Activated CD4-positive, alpha-beta T cell treated with anti-CD3 and anti-CD28 coated beads for 36 hours (primary cell): ENCODE measurements at regions not wholly inside any gene's neighbourhood (a gene's known extent, or its start where the extent isn't known, plus 50 kb on each side); places are given as distances from the start of the nearest gene placed in this dataset.

Source experiments
- ATAC-seq: fragments of 200-7000 bp; cut with Tn5 transposase; one replicate; pipeline ENCODE4 v1.10.0; 2021; ENCODE audit warnings: mild to moderate bottlenecking, moderate library complexity
- CTCF ChIA-PET: fragments of 350-600 bp; sonication (Branson Sonifier 250); formaldehyde crosslinking; loops from one replicate; lab custom pipeline; 2021; ENCODE audit warnings: antibody characterized with exemption; lab: Charles Lee
- POLR2A ChIA-PET: fragments of 350-600 bp; sonication (Branson Sonifier 250); formaldehyde crosslinking; loops from one replicate; lab custom pipeline; 2021; ENCODE audit warnings: antibody characterized with exemption, inconsistent platforms; lab: Charles Lee
- DNase-seq: peaks from one replicate; pipeline ENCODE4 v3.0.0-alpha.2; 2020
- H3K27ac Mint-ChIP-seq: one replicate; pipeline ENCODE4 v1.8.0; 2021; ENCODE audit warnings: mixed read lengths
- H3K27me3 Mint-ChIP-seq: one replicate; pipeline ENCODE4 v1.8.0; 2021; ENCODE audit warnings: mixed read lengths
- H3K36me3 Mint-ChIP-seq: one replicate; pipeline ENCODE4 v1.8.0; 2021; ENCODE audit warnings: low read depth, mixed read lengths
- H3K4me1 Mint-ChIP-seq: one replicate; pipeline ENCODE4 v1.8.0; 2021; ENCODE audit warnings: mixed read lengths
- H3K4me3 Mint-ChIP-seq: one replicate; pipeline ENCODE4 v1.8.0; 2021; ENCODE audit warnings: mild to moderate bottlenecking, moderate library complexity, mixed read lengths
- H3K9me3 Mint-ChIP-seq: one replicate; pipeline ENCODE4 v1.8.0; 2021; ENCODE audit warnings: low read depth, mixed read lengths
- intact Hi-C, 2 experiments: fragments of 100-400 bp; cut with DNase I in 1 of 2; cut with micrococcal nuclease in 1 of 2; formaldehyde crosslinking; loops; one replicate each; pipeline versions ENCODE4 v1.14.2 to v1.15.1; 2022 to 2024; cut with DNase I, micrococcal nuclease

GRCh38 chr9:16102154-16102553 is 549.3 kb downstream of the CCDC171 start:
- Mint-ChIP-seq H3K27ac (no peak overlapping the region), H3K4me1 (no peaks in the 10 kb centered on the region), H3K9me3 (no peaks in the 10 kb centered on the region), H3K36me3 (no peaks in the 10 kb centered on the region), H3K4me3 (no peak overlapping the region), H3K27me3 (no peaks in the 10 kb centered on the region)
- POLR2A ChIA-PET: no interaction called here
- CTCF ChIA-PET: interaction anchor here (1.2 kb wide), 1 partner anchor 8 kb away, joined by 3 read pairs; no protein-coding TSS in a partner anchor
- intact Hi-C loops: no loop called here
- DNase-seq (no peak), ATAC-seq (no peak)

DNA sequence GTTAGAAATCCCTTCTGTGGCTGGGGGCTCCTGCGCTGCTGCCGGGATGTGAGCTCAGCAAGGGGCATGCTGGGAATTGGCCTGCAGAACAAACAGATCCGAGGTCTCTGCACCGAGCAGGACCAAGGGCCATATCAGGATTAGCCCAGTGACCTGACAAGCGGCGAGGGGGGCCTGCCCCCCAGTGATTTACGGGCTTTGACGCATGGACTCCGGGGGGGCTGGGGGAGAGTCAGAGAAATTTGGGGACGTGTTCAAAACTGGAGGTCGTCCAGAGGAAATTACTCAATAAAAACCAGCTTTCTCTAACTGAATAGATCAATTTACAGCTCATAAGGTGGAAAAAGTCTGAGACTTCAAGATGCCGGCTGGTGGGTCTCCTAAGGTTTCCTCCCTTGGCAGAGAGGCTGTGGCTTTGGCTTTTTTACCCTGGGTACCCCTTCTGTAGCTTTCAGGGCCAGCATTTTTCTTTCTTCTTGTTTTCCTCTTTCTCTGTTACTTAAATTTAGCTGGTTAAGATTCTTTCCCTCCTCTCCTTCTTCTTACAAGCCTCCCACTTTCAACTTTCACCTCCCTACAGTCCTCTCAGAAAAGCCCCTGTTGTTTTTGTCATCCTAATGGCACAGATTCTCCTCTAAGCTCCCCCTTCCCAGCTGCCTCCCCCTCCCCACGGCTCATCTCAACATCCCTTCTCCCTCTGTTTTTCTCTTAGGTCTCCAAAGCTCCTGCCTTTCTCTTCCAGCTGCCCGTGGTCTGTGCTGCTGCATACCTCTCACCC is 551.0 kb downstream of the CCDC171 start:
- no peak for ATAC-seq
- H3K9me3 Mint-ChIP-seq: no peaks in the 10 kb centered on the region
- intact Hi-C loops: no loop called here
- H3K27me3 Mint-ChIP-seq: no peaks in the 10 kb centered on the region
- POLR2A ChIA-PET: no interaction called here
- H3K4me1 Mint-ChIP-seq: no peaks in the 10 kb centered on the region
- no peak for DNase-seq
- no peak overlapping the region for H3K4me3 Mint-ChIP-seq
- CTCF ChIA-PET: interaction anchor here (0.6 kb wide), 1 partner anchor 107 kb away, joined by 3 read pairs; no protein-coding TSS in a partner anchor
- no peak overlapping the region for H3K27ac Mint-ChIP-seq
- H3K36me3 Mint-ChIP-seq: no peaks in the 10 kb centered on the region

DNA sequence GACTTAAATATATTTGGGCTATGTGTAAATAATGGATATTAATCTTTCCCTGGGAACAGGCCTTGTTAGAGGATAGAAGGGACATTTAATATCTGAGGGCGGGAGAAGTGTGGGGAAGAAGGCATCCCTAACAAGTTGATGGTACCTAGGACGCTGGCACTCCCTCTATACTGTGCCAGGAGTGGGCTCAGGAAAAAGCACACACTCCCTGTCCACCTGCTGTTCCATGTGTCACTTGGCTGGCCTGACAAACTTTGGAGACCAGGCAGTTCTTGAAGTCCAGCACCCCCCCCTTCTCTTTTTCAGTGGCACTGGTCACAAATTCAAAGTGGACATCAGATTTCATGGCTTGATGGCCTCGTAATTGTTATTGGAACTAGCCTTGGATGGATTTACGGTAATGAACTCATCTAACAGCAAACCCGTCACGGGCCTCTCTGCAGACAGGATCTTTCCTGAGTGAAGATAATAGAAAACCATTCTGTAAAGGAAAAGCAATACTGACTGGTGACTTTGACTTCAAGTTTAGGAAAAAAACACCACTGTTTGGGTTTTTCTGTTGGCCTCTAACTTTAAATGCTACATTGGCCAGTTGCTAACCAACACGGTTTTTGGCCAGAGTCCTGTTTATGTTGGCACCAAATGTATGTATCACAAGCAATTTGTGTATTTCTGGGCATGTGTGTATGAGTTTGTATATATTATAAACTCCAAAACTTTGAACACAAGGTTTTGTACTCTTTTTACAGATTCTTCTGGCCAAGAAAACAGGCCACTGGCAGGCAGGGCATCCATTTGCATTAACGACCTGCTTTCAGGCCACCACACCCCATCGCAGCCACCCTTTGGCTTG is 552.6 kb downstream of the CCDC171 start:
- no peak overlapping the region for H3K4me3 Mint-ChIP-seq
- intact Hi-C loops: no loop called here

DNA sequence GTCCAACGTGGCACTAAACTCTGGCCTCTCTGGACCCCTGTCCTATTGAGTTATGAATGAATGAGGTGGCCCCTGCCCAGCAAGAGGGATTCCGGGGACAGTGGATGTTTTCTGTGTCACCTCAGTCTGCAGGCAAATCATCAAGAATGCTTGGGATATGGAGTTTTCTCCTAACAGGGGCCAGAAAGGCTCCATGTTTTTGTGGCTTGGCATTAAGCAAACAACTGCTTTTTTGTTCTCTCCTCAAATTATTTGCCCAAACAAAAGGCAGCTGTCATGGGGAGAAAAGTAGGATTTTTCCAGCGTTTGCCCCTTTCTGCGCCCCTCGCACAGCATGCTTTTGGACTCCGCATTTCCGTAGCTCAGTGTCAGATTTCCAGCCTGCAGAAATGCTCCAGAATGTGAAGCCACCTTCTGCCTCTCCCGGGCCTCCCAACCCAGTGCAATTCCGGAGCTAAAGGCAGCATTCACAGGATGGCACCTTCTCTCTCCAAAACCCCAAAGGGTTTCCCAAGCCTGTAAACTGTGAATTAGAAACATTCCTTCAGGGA is 553.3 kb downstream of the CCDC171 start:
- intact Hi-C loops: no loop called here
- DNase-seq (no peak), ATAC-seq (no peak)
- Mint-ChIP-seq H3K27ac (no peak overlapping the region), H3K4me1 (no peaks in the 10 kb centered on the region), H3K27me3 (no peaks in the 10 kb centered on the region), H3K9me3 (no peaks in the 10 kb centered on the region), H3K4me3 (no peak overlapping the region), H3K36me3 (no peaks in the 10 kb centered on the region)
- ChIA-PET CTCF (no interaction called here), POLR2A (no interaction called here)

More for the DNA sequence above, 552.6 kb downstream of the CCDC171 start:
- no peak for DNase-seq
- Mint-ChIP-seq H3K9me3 (no peaks in the 10 kb centered on the region), H3K27me3 (no peaks in the 10 kb centered on the region), H3K4me1 (no peaks in the 10 kb centered on the region), H3K27ac (no peak overlapping the region), H3K36me3 (no peaks in the 10 kb centered on the region)
- ATAC-seq: no peak
- ChIA-PET CTCF (no interaction called here), POLR2A (no interaction called here)

GRCh38 chr9:16112116-16112515 is 559.3 kb downstream of the CCDC171 start:
- Mint-ChIP-seq H3K9me3 (peaks cover 2% of the 10 kb centered on the region), H3K27me3 (peaks cover 2% of the 10 kb centered on the region), H3K27ac (no peak overlapping the region), H3K4me3 (no peak overlapping the region), H3K4me1 (no peaks in the 10 kb centered on the region), H3K36me3 (no peaks in the 10 kb centered on the region)
- ATAC-seq (no peak), DNase-seq (no peak)
- ChIA-PET POLR2A (no interaction called here), CTCF (no interaction called here)
- intact Hi-C loops: no loop called here

DNA sequence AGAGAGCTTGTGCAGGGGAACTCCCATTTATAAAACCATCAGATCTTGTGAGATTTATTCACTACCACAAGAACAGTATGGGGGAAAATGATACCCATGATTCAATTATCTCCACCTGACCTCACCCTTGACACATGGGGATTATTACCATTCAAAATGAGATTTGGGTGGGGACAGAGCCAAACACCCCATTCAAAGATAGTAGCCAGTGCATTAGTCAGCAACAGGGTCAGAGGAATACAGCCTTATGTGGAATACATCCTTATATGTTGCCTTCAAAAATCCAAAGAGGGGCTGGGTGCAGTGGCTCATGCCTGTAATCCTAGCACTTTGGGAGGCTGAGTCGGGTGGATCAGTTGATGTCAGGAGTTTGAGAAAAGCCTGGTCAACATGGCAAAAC is 563.2 kb downstream of the CCDC171 start:
- no peak for ATAC-seq
- H3K4me3 Mint-ChIP-seq: no peak overlapping the region
- no peaks in the 10 kb centered on the region for H3K4me1 Mint-ChIP-seq
- DNase-seq: no peak
- H3K27ac Mint-ChIP-seq: no peak overlapping the region
- H3K36me3 Mint-ChIP-seq: no peaks in the 10 kb centered on the region
- ChIA-PET CTCF (interaction anchor here (1.0 kb wide), 1 partner anchor 9 kb away, joined by 3 read pairs; no protein-coding TSS in a partner anchor), POLR2A (no interaction called here)
- intact Hi-C loops: no loop called here
- peaks cover 2% of the 10 kb centered on the region for H3K9me3 Mint-ChIP-seq
- H3K27me3 Mint-ChIP-seq: peaks cover 2% of the 10 kb centered on the region

GRCh38 chr9:16118043-16118442 is 565.2 kb downstream of the CCDC171 start:
- no peak for ATAC-seq
- no peaks in the 10 kb centered on the region for H3K9me3 Mint-ChIP-seq
- DNase-seq: no peak
- ChIA-PET CTCF (interaction anchor here (0.8 kb wide), 1 partner anchor 15 kb away, joined by 3 read pairs; no protein-coding TSS in a partner anchor), POLR2A (no interaction called here)
- H3K27me3 Mint-ChIP-seq: no peaks in the 10 kb centered on the region
- no peaks in the 10 kb centered on the region for H3K36me3 Mint-ChIP-seq
- no peak overlapping the region for H3K4me3 Mint-ChIP-seq
- H3K27ac Mint-ChIP-seq: no peak overlapping the region
- intact Hi-C loops: no loop called here
- H3K4me1 Mint-ChIP-seq: no peaks in the 10 kb centered on the region

- ATAC-seq (no peak), DNase-seq (no peak)
- Mint-ChIP-seq H3K27ac (no peak overlapping the region), H3K4me3 (no peak overlapping the region), H3K36me3 (no peaks in the 10 kb centered on the region), H3K9me3 (no peaks in the 10 kb centered on the region), H3K27me3 (no peaks in the 10 kb centered on the region), H3K4me1 (no peaks in the 10 kb centered on the region)
- ChIA-PET CTCF (no interaction called here), POLR2A (no interaction called here)
- intact Hi-C loops: no loop called here
These were observed 566.7 kb downstream of the CCDC171 start for GRCh38 chr9:16119261-16120230.

- Mint-ChIP-seq H3K27me3 (no peaks in the 10 kb centered on the region), H3K27ac (no peak overlapping the region), H3K4me1 (peaks cover under 1% of the 10 kb centered on the region), H3K9me3 (no peaks in the 10 kb centered on the region), H3K36me3 (no peaks in the 10 kb centered on the region), H3K4me3 (no peak overlapping the region)
- ChIA-PET POLR2A (no interaction called here), CTCF (no interaction called here)
- intact Hi-C loops: no loop called here
- DNase-seq (no peak), ATAC-seq (no peak)
These were observed 567.4 kb downstream of the CCDC171 start for GRCh38 chr9:16120231-16120641.

- Mint-ChIP-seq H3K27ac (no peak overlapping the region), H3K4me3 (no peak overlapping the region), H3K27me3 (no peaks in the 10 kb centered on the region), H3K4me1 (peaks cover 5% of the 10 kb centered on the region), H3K9me3 (no peaks in the 10 kb centered on the region), H3K36me3 (no peaks in the 10 kb centered on the region)
- intact Hi-C loops: no loop called here
- ATAC-seq (no peak), DNase-seq (no peak)
- ChIA-PET POLR2A (no interaction called here), CTCF (no interaction called here)
These were observed 567.9 kb downstream of the CCDC171 start for GRCh38 chr9:16120727-16121126.

DNA sequence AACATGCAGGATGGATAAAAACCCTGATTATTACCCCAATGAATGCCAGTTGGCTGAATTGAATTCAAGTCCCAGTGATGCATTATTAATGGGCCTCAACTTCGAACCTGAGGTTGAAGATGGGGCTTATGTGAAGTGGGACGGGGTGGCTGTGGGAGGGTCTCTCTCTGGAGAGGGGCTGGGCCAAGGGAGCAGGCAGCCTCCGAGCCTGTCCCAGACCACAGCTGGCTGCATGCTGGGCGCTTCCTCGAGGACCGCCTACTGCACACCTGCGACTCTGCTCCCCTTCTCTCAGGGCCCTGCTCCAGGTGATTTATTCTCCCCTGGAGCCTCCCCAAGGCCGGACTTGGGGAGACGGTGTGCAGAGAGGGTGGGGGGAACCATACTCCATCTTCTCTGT is 568.3 kb downstream of the CCDC171 start:
- ChIA-PET CTCF (no interaction called here), POLR2A (no interaction called here)
- DNase-seq: no peak
- intact Hi-C loops: no loop called here
- Mint-ChIP-seq H3K4me3 (no peak overlapping the region), H3K9me3 (no peaks in the 10 kb centered on the region), H3K27ac (no peak overlapping the region), H3K36me3 (no peaks in the 10 kb centered on the region), H3K27me3 (no peaks in the 10 kb centered on the region), H3K4me1 (peaks cover 7% of the 10 kb centered on the region)
- ATAC-seq: no peak
